ENCODE measurements at regions not wholly inside any gene's neighbourhood (a gene's known extent, or its start where the extent isn't known, plus 50 kb on each side); places are given as distances from the start of the nearest gene placed in this dataset.
"Not testable (repeated sequence)": the region's sequence is repeated elsewhere in the genome, so short reads cannot be mapped to it uniquely, and the experiment has no call there.

GRCh38 chr10:53463539-53463938, 691.0 kb upstream of the MBL2 start:
- TF ChIP-seq CTCF (IDR thresholded peaks at IDR 0.05; ENCODE audit: low read depth, low read length, missing control alignments) = no peak

GRCh38 chr10:53458007-53458406, 685.4 kb upstream of the MBL2 start:
- H3K4me3 ChIP-seq (ENCODE audit: low read depth, low read length) = no peak overlapping the region
- TF ChIP-seq CTCF (IDR thresholded peaks at IDR 0.05; ENCODE audit: low read depth, low read length, missing control alignments) = no peak
- DNase-seq (ENCODE audit: low read depth) = no peak

More at GRCh38 chr10:53463539-53463938, 691.0 kb upstream of the MBL2 start:
- H3K4me3 ChIP-seq (ENCODE audit: low read depth, low read length) = no peak overlapping the region
- DNase-seq (ENCODE audit: low read depth) = no peak

- no peak for DNase-seq (ENCODE audit: low read depth)
- no peak overlapping the region for H3K4me3 ChIP-seq (ENCODE audit: low read depth, low read length)
- TF ChIP-seq CTCF (IDR thresholded peaks at IDR 0.05; ENCODE audit: low read depth, low read length, missing control alignments) = no peak
Measured at GRCh38 chr10:53453196-53453595, 680.6 kb upstream of the MBL2 start.

- H3K4me3 ChIP-seq (ENCODE audit: low read depth, low read length) = no peak overlapping the region
- no peak for DNase-seq (ENCODE audit: low read depth)
- no peak for TF ChIP-seq CTCF (IDR thresholded peaks at IDR 0.05; ENCODE audit: low read depth, low read length, missing control alignments)
Measured at GRCh38 chr10:53447576-53447975, 675.0 kb upstream of the MBL2 start.

- H3K4me3 ChIP-seq (ENCODE audit: low read depth, low read length) = no peak overlapping the region
- no peak for DNase-seq (ENCODE audit: low read depth)
- no peak for TF ChIP-seq CTCF (IDR thresholded peaks at IDR 0.05; ENCODE audit: low read depth, low read length, missing control alignments)
Measured at GRCh38 chr10:53441843-53442242, 669.3 kb upstream of the MBL2 start.

- H3K4me3 ChIP-seq (ENCODE audit: low read depth, low read length) = no peak overlapping the region
- TF ChIP-seq CTCF (IDR thresholded peaks at IDR 0.05; ENCODE audit: low read depth, low read length, missing control alignments) = no peak
- DNase-seq (ENCODE audit: low read depth) = no peak
Measured at GRCh38 chr10:53440601-53441000, 668.0 kb upstream of the MBL2 start.

- not testable (repeated sequence) for H3K4me3 ChIP-seq (ENCODE audit: low read depth, low read length)
Measured at GRCh38 chr10:53439075-53439474, 666.5 kb upstream of the MBL2 start.

GRCh38 chr10:53434413-53434812, 661.8 kb upstream of the MBL2 start:
- H3K4me3 ChIP-seq (ENCODE audit: low read depth, low read length) = no peak overlapping the region
- no peak for DNase-seq (ENCODE audit: low read depth)
- no peak for TF ChIP-seq CTCF (IDR thresholded peaks at IDR 0.05; ENCODE audit: low read depth, low read length, missing control alignments)

More at GRCh38 chr10:53439075-53439474, 666.5 kb upstream of the MBL2 start:
- not testable (repeated sequence) for DNase-seq (ENCODE audit: low read depth)

All from GM12864 (cell line).